Superior temporal gyrus (tissue), 1 donor: ENCODE measurements at regions not wholly inside any gene's neighbourhood (a gene's known extent, or its start where the extent isn't known, plus 50 kb on each side); places are given as distances from the start of the nearest gene placed in this dataset.
"Not testable (repeated sequence)": the region's sequence is repeated elsewhere in the genome, so short reads cannot be mapped to it uniquely, and the experiment has no call there.

Experiments used
- DNase-seq: peaks from one replicate; pipeline ENCODE4 v3.0.0-alpha.2; 2016; ENCODE audit errors: extremely low spot score

DNA sequence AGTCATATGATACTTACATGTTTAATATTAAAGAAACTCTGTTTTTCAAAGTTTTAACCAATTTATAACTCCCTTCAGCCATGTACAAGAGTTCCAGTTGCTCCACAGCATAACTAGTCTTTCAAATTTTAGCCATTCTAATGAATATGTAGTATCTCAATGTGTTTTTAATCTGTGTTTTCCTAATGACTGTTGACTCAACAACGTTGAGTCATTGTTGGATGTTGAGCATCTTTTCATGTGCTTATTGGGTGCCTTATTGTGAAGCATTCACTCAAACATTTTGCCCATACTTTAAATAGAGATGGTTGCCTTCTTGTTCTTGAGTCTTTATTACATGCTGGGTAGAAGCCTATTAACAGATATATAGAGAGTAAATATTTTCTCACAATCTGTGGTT is 240.2 kb upstream of the LYPLAL1 start:
- DNase-seq, result no peak

DNA sequence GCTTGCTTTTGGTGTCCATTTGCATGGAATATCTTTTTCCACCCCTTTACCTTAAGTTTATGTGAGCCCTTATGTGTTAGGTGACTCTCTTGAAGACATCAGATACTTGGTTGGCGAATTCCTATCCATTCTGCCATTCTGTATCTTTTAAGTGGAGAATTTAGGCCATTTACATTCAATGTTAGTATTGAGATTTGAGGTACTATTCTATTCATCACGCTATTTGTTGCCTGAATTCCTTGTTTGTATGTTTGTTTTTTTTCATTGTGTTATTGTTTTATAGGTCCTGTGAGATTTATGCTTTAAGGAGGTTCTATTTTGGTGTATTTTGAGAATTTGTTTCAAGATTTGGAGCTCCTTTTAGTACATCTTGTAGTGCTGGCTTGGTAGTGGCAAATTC is 238.3 kb upstream of the LYPLAL1 start:
- not testable (repeated sequence) for DNase-seq

DNA sequence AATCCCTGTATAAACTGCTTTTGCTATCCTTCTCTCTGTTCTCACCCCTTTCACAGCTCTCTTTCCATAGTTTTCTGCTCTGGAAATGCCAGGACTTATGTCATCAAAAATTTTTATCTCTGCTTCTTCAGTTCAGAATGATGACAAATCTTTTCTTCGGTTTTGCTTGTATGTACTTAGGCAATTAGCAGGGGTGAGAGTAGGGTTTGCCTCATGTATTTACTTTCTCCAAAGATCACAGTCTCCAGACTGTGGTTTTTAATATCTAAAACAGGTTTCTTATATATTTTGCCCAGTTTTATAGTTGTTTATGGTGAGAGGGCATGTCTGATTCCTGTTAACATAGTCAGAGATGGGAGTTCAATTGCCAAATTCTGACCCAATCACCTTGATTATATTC is 235.4 kb upstream of the LYPLAL1 start:
- no peak for DNase-seq

DNA sequence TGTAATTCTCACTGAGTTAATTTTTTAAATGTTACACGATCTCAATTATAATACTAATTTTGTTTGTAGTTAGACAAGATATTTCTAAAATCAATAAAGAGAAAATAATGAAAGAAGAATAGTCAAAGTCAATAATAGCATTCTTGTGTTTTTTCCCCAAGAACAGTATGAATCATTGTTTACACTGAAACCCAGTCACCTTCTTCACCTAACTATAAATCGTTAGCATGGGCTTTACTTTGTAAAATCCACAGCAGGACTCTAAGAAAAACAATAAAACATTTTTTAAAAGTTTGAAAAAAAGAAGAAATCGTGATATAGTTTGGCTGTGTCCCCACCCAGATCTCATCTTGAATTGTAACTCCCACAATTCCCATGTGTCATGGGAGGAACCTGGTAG is 234.6 kb upstream of the LYPLAL1 start:
- no peak for DNase-seq

DNA sequence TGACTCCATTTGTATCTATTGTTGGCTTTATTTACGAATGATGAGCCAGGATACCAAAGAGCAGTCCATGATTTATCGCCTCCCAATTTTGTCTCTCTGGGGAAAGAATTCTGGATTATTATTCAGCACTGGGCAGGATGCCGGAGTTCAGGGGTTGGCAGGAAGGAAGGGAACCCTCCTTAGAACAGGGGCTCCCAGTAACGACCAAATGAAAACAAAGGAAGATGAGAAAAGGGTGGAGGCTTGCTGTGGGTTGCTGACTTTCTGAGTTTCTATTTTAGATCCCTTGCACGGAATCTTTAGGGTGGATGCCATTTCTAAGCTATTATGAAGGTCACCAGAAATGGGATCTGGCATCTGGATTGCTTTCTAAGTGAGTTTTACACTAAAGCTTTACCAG is 231.2 kb upstream of the LYPLAL1 start:
- DNase-seq, result no peak

DNA sequence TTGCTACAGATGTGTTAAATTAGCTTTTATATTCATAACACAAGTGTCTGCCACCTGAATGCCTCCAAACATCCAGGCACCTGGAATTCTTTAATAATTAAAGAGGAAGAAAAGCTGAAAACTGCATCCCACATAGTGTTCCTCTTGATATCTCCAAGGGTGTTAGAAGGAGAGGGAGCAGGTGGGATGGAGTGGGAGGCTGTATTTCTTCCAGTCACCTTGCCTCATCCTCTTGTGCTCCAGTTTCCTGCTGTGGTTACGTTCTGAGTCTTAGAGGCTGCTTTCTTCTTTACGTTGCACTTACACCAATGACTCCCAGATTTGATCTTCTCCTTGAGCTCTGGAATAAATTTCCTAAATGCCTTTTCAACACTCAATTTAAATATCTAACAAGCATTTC is 230.3 kb upstream of the LYPLAL1 start:
- no peak for DNase-seq

DNA sequence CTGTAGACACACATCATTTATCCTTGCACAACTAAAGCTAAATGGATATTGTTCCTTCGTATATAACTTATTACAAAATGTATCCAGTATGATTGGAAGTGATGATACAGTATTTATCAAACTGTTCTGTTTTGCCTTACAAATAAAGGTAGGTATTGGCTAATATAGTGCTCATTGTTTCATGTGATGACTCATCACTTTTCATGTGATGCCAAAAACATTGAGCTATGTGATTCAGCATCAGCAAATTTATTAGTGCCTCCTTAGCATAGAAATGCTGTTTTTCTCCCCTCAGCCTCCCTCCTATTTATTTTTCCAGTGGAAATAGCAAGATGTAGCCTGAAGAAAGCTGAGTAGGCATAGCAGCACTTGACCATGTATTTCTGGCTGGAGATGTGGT is 228.6 kb upstream of the LYPLAL1 start:
- DNase-seq, result no peak

DNA sequence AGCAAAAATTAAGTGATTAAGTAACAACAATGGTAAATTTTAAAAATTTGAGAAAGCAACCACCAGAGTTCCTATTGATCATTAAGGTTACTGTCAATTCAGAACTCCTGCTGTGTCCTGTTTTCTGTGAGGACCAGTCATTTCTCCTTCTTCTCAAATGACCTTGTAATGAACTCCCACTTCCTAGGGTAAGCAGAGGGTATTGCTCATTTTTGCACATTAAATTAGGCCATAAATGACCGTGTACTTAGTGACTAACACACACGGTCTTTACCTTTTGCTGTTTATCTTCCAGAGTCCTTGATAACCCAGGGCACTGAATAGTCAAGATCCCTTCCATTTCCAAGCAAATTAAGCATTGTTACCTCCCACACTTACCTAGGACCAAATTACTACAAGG is 227.5 kb upstream of the LYPLAL1 start:
- DNase-seq, result no peak

DNA sequence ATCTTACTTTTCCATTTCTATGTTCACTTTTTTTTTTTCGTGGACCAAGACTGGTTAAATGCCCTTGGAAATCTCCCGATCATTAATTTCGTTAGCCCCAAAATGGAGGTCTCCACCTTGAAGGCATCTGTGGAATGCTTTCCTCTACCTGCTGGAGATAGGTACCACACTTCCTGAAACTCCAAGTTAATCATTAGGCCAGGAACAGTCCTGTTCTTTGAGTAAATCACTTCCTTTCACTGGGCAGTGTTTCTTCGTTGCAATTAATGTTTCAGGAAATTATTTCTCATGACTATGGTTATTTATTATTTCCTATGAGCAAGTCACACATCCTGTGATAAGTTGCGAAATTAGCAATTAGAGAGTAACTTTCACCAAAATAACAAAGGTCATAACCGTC is 225.2 kb upstream of the LYPLAL1 start:
- DNase-seq, result no peak

DNA sequence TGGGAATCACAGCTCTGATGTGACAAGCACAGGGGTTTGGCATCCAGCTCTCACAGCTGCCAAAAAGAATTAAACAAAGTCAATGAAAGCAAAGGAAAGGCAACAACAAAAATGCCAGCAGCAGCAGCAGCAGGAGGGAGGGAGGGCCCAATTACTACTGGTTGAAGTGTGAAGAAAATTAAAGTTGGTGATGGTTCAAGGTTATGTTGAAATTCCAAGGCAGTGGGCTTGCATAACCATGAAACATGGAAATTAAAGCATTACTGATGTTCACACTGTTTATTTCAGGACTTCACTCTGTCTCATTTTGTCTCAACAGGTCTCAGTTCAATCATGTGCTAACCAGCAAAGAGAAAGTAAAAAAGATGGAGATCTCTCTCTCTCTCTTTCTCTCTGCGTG is 220.3 kb upstream of the LYPLAL1 start:
- no peak for DNase-seq

DNA sequence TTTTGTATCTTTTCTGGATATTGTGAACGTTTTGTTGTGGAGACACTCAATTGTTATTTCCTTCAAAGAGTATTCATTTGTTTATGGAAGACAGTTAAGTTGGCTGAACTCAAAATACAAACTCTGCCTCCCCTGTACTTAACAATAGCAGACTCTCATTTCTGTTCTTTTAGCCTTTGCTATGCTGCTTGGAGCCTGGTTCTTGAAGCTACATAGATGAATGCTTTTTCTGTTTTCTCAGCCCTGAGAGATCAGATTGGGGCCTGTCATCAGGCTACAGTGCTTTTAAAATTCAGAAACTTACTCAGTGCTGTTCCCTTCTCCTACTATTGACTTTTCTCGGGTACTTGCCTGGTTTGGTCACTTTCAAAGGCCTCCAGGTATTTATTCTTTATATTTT is 215.7 kb upstream of the LYPLAL1 start:
- no peak for DNase-seq

DNA sequence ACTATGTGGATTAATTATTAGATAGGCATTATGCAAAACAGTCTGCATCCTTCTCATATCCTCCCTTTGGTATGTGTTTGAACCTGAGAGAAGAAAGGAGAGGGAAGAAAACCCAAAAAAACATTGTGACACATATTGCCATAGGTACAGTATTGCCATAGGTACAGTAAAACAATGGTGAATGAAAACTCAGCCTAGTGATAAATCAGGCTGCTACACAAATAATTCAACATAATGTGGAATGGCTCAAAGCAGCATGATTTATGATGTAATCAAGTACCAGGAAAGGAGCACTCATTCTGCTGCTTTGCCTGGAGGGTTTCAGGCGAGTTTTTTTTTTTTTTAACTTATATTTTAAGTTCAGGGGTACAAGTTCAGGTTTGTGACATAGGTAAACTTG is 213.9 kb upstream of the LYPLAL1 start:
- DNase-seq, result no peak

DNA sequence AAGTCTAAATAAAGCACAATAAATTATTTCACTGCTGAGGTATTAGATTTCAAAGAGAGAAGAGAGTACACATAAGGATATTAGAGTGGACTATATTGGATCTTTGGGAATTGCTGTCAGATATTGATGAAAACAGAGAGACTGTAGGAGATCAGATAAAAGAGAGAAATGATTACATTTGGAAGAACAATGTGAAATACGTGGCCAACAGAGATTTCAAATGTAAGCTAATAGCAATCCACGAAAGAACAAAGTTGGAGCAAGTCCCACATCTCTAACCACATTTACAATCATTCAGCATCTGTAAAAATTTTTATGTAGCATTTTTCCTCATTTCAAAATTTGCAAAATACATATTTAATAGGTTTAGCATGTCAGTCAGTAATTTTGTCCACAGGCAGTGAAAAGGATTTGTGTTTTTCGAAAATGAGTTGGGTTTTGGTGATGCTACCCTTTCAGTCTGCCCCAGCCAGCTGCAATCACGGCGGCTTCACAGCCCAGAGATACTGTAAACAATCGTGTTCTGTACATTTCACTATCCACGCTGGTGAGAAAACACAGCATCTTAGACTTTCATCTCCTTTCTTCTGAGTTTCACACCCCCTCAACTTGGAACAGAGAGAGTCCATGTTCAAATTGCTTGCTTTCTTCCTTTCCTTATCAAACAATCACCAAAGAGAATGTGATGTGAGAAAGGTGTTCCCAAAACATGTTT is 209.1 kb upstream of the LYPLAL1 start:
- no peak for DNase-seq

DNA sequence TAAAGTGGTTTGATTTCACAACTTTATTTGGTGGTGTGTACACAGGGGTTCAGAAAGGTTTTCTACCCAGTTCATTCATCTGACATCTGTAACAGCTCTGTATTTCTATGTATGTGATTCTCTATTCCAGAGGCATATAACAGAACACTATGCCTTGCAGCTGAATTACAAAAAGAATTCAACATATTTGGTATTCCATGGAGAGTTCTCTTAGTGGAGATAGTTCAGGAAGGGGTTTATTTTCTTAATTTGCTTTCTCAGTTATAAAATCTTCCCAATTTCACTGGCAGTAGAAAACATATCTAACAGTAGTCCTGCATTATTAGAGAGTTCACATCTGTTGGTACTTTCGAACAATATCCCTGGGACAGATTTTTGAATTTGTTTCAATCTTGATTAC is 207.9 kb upstream of the LYPLAL1 start:
- no peak for DNase-seq

DNA sequence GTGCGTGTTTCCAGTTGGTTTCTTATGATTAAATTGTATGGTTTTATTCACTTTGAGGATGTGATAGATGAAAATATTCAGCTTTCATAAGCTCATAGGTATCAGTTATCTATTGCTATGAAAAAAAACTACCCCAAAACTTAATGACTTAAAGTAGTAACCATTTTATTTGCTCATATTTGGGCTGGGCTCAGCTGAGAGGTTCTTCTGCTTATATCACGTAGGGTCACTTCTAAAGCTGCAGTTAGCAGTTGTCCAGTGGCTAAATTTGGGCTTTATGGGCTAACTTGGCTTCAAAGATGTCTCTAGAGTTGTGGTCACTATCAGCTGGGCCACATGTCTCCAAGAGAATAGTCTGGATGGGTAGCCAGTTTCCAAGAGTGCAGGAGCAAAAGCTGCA is 206.4 kb upstream of the LYPLAL1 start:
- DNase-seq, result no peak

DNA sequence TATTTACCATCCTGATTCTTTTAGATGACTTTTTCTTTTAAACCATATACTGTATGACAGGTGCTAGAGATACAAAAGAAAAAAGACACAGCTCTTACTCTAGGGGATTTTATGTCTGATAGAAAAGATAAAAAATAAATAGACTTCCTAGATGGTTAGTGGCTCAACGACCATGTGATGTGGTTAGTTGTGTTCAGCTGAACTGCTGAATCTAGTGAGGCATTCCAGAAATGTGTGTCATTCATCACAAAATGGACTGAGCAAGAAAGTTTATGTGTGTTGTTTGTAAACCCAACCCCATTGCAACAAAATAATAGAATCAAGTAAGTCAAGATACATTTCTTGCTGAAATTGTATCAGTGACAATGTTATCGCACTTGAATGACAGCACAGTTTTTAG is 205.8 kb upstream of the LYPLAL1 start:
- DNase-seq, result no peak

DNA sequence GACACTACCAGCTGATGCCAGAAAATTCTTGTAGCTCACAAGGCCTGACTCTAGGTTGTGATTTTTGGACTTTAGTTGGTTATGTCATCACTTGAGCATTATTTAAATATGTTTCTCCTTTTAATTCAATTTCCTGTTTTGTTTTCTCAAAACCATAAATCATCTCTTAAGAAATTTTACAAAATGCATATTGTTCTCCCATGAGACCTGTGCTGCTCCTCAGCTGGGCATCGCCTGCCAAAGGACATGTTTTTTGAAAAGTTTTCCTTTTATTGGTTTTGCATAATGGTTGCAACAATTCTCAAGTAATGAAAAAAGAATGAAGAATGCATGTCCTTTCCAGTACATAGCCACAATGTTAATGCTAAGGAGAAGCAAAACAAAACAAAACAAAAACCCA is 204.7 kb upstream of the LYPLAL1 start:
- DNase-seq, result no peak

DNA sequence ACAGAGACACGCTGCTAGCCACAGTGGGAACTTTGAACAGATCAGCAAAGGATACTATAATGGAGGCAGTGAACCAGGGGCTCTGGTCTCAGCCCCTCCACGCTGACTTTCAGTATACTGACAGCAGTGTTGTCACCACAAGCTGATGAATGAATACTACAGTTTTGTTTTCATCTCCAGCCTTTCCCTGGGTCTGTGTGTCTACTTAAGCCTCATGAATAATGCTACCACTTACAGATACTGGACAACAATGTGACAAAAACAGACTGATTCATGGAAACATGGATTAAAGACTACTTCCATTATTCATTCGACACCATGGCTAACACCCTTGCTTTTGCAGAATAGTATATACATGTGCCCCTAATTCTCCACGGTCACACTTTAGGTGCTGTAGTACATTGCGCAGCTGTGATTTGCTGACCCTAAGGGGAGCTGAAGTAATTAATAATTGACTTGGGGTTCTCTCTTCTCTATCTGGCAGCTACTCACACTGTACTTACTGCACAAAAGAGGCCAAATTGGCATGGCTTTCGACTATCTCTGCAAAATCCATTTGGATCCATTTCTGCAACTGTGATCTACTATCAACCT is 203.2 kb upstream of the LYPLAL1 start:
- DNase-seq, result no peak

DNA sequence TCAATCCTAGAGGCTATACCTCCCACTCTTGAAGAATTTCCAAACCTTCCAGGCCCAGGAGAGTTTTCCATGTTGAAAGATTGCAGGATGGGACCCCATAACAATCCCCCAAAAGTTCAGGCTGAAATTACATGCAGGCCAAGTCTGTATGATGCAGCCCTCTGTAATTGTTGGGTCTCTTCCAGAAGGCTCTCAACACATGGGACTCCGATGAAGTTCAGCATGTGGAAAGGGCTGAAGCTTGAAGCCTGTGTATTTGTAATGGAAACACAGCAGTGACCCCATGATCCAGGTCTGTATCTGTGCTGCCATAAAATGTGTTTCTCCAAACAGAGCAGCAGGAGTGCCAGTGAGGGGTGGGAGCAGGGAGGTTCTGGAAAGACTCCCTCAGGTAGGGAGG is 202.5 kb upstream of the LYPLAL1 start:
- DNase-seq, result no peak

DNA sequence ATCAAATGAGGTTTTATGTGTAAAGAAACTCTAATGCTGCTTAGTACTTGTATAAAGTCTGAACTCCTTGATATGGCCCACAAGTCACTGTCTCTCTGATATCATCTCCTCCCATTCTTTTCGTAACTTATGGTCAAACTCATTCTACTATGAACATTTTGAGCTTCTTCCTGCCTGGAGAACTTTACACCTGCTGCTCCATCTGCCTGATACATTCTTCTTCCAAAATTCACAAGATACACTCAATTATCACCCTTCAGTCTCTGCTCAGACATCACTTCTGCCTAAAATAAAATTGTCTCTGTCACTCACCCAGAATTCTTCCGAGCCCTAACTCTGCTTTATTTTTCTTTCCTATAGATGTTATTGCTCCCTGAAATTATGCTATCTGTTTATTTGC is 192.8 kb upstream of the LYPLAL1 start:
- DNase-seq, result no peak

DNA sequence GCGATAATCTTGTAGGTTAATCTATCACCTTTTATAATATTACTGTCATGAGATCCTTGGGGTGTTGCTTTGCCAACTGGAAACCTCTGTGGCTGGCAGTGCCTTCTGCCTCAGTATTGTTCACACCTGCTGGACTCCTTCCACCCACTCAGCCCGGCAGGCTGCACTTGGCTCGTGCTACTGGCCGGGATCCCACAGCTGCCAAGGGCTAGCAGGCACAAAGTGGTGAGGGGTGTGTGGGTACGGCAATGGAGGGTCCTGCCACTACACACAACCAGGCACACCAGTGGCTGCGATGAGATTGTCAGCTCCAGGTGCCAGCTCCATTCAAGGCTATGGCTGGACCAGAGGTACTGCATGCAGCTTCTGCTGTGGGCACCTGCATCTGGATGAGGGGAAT is 191.2 kb upstream of the LYPLAL1 start:
- DNase-seq, result no peak

DNA sequence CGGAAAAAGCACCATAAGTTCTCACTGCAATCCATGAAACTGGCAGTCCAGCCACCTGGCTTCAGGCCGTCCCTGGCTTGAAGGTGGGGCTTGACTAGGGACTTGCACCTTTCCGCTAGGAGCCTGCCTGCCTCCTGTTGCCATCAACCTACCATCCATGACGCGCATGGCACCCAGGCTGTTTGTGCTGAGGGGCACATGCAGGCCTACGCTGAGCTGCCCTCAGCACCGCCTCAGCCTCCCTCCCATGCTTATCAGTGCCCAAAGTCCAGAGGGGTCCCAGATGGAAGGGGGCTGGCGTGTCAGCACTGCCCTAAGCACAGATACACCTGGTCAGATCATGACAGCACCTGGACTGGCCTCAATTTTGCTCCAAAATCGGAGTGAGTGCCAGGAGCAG is 190.2 kb upstream of the LYPLAL1 start:
- DNase-seq, result no peak

DNA sequence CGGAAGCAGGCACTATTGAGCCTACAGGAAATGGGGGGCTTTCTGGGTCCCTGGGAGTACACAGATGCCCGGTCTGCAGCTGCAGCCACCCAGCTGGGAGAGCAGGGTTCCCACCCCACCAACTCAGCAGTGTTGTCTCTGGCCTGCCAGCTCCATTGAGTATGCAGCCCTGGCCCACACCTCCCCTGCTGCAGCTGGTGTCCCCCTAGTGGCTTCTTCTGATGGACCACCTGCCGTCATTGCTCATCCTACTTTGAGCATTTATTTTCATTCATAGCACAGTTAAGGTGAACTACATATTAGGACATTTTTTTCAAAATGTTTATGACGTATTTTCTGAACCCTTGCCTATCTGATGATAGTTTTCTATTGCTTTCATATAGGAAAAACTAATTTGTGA is 189.8 kb upstream of the LYPLAL1 start:
- no peak for DNase-seq

DNA sequence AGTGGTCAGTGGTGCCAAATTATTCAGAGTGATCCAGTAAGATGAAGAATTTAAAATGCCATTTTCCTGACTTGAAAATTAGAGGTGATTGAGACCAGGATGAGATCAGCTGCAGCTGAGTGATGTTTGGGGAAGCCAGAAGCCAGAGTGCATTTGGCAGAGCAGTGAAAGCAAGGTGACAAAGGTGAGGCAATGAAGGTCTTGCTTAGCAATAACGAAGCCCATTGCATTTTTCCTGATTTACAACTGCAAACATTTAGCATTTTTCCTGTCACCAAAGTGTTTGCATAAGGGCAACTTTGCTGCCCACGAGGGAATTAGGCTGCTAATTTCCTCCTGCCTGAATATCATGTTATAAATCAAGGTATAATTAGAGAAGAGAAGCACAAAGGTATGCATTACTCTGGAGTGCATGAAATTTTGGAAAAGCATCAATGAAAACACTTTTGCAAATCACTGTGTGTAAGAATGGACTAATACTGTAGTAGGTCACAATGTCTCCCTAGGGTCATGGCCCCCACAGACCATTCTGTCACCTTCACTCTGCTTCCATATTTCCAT is 188.2 kb upstream of the LYPLAL1 start:
- DNase-seq, result no peak
